H1 (cell line): ENCODE measurements at regions not wholly inside any gene's neighbourhood (a gene's known extent, or its start where the extent isn't known, plus 50 kb on each side); places are given as distances from the start of the nearest gene placed in this dataset.

Source experiments
- CBX8 ChIP-seq: fragments of 300-800, 300-1000 bp; sonication (generic); IDR thresholded peaks from 2 replicates; pipeline ENCODE4 v1.7.1; 2016; ENCODE audit warnings: low read depth, low read length, borderline replicate concordance
- CHD2 ChIP-seq: IDR thresholded peaks from 2 replicates; pipeline ENCODE4 v1.6.1; 2012; ENCODE audit warnings: low read length, improper control_type of control experiment
- CHD7 ChIP-seq: fragments of 300-600 bp; sonication (generic); IDR thresholded peaks from 2 replicates; pipeline ENCODE4 v1.7.1; 2012; ENCODE audit warnings: low read length, moderate library complexity, mild to moderate bottlenecking, inconsistent platforms; ENCODE audit not compliant: insufficient replicate concordance
- RXRA ChIP-seq: IDR thresholded peaks from 2 replicates; pipeline ENCODE4 v1.6.1; 2011; ENCODE audit warnings: low read depth, mild to moderate bottlenecking, low read length, moderate library complexity; ENCODE audit not compliant: insufficient read depth
- SP1 ChIP-seq: IDR thresholded peaks from 2 replicates; pipeline ENCODE4 v1.6.1; 2011; ENCODE audit warnings: low read depth, low read length

GRCh38 chr3:191087391-191087790, 111.7 kb upstream of the OSTN start (continued):
- TF ChIP-seq CHD7 = no peak
- TF ChIP-seq SP1 = no peak
- TF ChIP-seq RXRA = no peak
- TF ChIP-seq CHD2 = no peak
- TF ChIP-seq CBX8 = no peak
